ENCODE measurements at regions not wholly inside any gene's neighbourhood (a gene's known extent, or its start where the extent isn't known, plus 50 kb on each side); places are given as distances from the start of the nearest gene placed in this dataset.

GRCh38 chr10:76736392-76736791 lies 901.2 kb downstream of the KCNMA1 start:
- DNase-seq (ENCODE audit: low read depth in 3 of 3, low spot score in 2 of 3), result no peak

- no peak for DNase-seq (ENCODE audit: low read depth in 3 of 3, low spot score in 2 of 3)
Measured at GRCh38 chr10:76735866-76736265, 901.7 kb downstream of the KCNMA1 start.

GRCh38 chr10:76733441-76733936 lies 904.1 kb downstream of the KCNMA1 start:
- DNase-seq (ENCODE audit: low read depth in 3 of 3, low spot score in 2 of 3), result no peak

- DNase-seq (ENCODE audit: low read depth in 3 of 3, low spot score in 2 of 3), result no peak
Measured at GRCh38 chr10:76732306-76732705, 905.3 kb downstream of the KCNMA1 start.

- DNase-seq (ENCODE audit: low read depth in 3 of 3, low spot score in 2 of 3), result peak in 1 of 3 donors; percentile 6
Measured at GRCh38 chr10:76729841-76730487, 907.6 kb downstream of the KCNMA1 start.

- no peak for DNase-seq (ENCODE audit: low read depth in 3 of 3, low spot score in 2 of 3)
Measured at GRCh38 chr10:76729346-76729745, 908.3 kb downstream of the KCNMA1 start.

- DNase-seq (ENCODE audit: low read depth in 3 of 3, low spot score in 2 of 3), result no peak
Measured at GRCh38 chr10:76727038-76727437, 910.6 kb downstream of the KCNMA1 start.

GRCh38 chr10:76723844-76724243 lies 913.8 kb downstream of the KCNMA1 start:
- no peak for DNase-seq (ENCODE audit: low read depth in 3 of 3, low spot score in 2 of 3)

GRCh38 chr10:76721891-76722505 lies 915.6 kb downstream of the KCNMA1 start:
- DNase-seq (ENCODE audit: low read depth in 3 of 3, low spot score in 2 of 3), result no peak

- DNase-seq (ENCODE audit: low read depth in 3 of 3, low spot score in 2 of 3), result no peak
Measured at GRCh38 chr10:76719006-76719405, 918.6 kb downstream of the KCNMA1 start.

GRCh38 chr10:76717141-76717540 lies 920.5 kb downstream of the KCNMA1 start:
- no peak for DNase-seq (ENCODE audit: low read depth in 3 of 3, low spot score in 2 of 3)

GRCh38 chr10:76711222-76711997 lies 926.2 kb downstream of the KCNMA1 start:
- no peak for DNase-seq (ENCODE audit: low read depth in 3 of 3, low spot score in 2 of 3)

GRCh38 chr10:76700241-76700640 lies 937.4 kb downstream of the KCNMA1 start:
- DNase-seq (ENCODE audit: low read depth in 3 of 3, low spot score in 2 of 3), result no peak

GRCh38 chr10:76697923-76698322 lies 939.7 kb downstream of the KCNMA1 start:
- no peak for DNase-seq (ENCODE audit: low read depth in 3 of 3, low spot score in 2 of 3)

GRCh38 chr10:76695069-76695468 lies 942.5 kb downstream of the KCNMA1 start:
- no peak for DNase-seq (ENCODE audit: low read depth in 3 of 3, low spot score in 2 of 3)

GRCh38 chr10:76686201-76686600 lies 951.4 kb downstream of the KCNMA1 start:
- no peak for DNase-seq (ENCODE audit: low read depth in 3 of 3, low spot score in 2 of 3)

GRCh38 chr10:76684968-76685367 lies 952.6 kb downstream of the KCNMA1 start:
- DNase-seq (ENCODE audit: low read depth in 3 of 3, low spot score in 2 of 3), result no peak

- DNase-seq (ENCODE audit: low read depth in 3 of 3, low spot score in 2 of 3), result no peak
Measured at GRCh38 chr10:76681153-76681552, 956.5 kb downstream of the KCNMA1 start.

- no peak for DNase-seq (ENCODE audit: low read depth in 3 of 3, low spot score in 2 of 3)
Measured at GRCh38 chr10:76679030-76679429, 958.6 kb downstream of the KCNMA1 start.

- DNase-seq (ENCODE audit: low read depth in 3 of 3, low spot score in 2 of 3), result no peak
Measured at GRCh38 chr10:76675951-76676587, 961.5 kb downstream of the KCNMA1 start.

- no peak for DNase-seq (ENCODE audit: low read depth in 3 of 3, low spot score in 2 of 3)
Measured at GRCh38 chr10:76675561-76675950, 962.1 kb downstream of the KCNMA1 start.

Data from right renal cortex interstitium (tissue), 3 donors.